ENCODE measurements at regions not wholly inside any gene's neighbourhood (a gene's known extent, or its start where the extent isn't known, plus 50 kb on each side); places are given as distances from the start of the nearest gene placed in this dataset.

DNA sequence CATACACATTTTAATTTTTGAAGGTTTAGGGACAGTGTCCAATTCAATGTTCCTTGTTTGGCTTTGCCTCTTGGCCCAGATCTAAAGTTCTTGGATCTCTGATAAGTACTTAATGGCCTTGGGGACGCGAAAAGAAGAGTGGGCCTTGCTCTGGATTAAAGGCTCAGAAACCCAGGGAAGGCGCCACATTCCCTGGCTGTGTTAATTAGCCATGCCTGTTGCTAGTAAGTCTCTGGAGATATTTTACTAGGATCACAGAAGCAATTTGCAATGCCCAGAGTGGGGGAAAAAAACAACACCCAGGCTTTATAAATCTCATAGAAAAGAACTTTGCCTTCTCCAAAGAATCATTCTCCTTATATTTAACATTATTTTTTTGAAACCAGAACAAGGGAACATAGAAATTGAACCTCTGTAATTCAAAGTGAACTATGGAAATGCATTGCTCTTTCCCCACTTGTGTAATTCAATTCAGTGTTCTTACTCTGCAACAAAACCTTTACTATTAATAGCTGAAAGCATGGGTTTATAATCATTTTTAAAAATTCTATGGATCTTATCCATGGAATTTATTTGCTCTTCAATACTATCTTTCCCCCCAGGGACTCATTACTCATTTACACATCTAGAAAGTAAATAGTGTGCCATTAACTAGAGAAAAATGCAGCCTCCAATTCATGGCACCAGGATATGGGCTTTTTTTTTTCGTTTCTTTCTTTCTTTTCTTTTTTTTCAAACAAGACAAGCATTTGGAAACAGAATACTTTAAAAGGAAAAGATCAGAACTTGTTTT, 172.2 kb upstream of the ANKRD55 start:
- no peak for TF ChIP-seq CTCF (conservative IDR thresholded peaks at IDR 0.05 in 1 of 2, IDR thresholded peaks at IDR 0.05 in 1 of 2; ENCODE audit: low read depth in 1 of 2, low read length in 2 of 2)
- no peak for TF ChIP-seq EZH2 (IDR thresholded peaks at IDR 0.05; ENCODE audit: low read length, missing control alignments)

Measured in fibroblast of lung (primary cell).